Coronary artery (tissue), 2 donors: ENCODE measurements at regions not wholly inside any gene's neighbourhood (a gene's known extent, or its start where the extent isn't known, plus 50 kb on each side); places are given as distances from the start of the nearest gene placed in this dataset.

Source experiments
- DNase-seq: peaks from one replicate; pipeline ENCODE4 v3.0.0-alpha.2; 2017; ENCODE audit warnings: low spot score
- H3K27ac ChIP-seq, 2 donors: fragments of 200-600 bp; sonication (generic); one replicate each; pipeline ENCODE4 v1.5.1; 2016 to 2019
- H3K4me3 ChIP-seq: fragments of 200-600 bp; sonication (generic); 2 replicates; pipeline ENCODE4 v1.5.1; 2016; ENCODE audit warnings: mild to moderate bottlenecking, moderate library complexity
- TF ChIP-seq, protein P1 (sequence below): fragments of 200-600 bp; sonication (generic); IDR thresholded peaks from one replicate; pipeline ENCODE4 v1.5.1; 2019; ENCODE audit warnings: antibody characterized with exemption

DNA sequence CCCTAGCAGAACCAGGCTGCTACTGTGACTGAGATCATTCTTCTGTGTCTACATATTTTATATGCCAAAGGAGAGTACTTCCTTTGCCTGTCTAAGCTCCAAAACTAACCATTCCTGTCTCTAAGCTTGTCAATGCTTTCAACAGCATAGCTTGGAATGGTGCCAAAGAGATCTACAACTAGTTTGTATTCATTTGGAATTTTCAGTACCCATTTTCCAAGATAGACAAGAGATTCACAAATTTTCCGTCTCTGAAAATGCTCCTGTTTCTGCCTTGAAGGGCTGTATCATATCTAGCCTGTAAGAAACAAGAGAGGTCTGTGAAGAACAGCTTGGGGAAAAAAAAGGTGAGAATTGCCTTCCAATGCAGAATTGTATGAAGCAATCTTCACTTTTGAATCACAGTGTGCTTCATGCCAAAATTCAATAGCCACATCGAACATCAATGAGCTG is 334.4 kb upstream of the ACTBL2 start:
- no peak overlapping the region for H3K27ac ChIP-seq
- no peak for DNase-seq

DNA sequence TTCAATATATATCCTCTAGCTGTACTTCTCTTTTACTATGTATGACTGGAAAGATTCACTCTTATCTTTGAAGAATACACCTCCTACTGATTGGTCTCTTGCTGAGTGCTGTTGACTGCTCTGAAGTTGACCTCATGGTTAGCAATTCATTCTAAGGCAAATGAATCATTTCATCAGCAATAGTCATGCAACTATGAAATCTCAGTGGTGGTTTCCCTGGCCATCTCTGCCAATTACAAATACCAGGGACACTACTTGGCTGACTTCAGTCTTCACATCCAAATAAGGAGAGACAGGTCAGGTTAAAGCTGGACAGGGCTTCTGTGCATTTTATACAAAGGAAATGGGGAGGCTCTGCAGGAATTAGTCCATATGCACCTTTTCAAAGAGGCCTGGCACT is 333.5 kb upstream of the ACTBL2 start:
- no peak overlapping the region for H3K4me3 ChIP-seq
- TF ChIP-seq, protein P1, sequence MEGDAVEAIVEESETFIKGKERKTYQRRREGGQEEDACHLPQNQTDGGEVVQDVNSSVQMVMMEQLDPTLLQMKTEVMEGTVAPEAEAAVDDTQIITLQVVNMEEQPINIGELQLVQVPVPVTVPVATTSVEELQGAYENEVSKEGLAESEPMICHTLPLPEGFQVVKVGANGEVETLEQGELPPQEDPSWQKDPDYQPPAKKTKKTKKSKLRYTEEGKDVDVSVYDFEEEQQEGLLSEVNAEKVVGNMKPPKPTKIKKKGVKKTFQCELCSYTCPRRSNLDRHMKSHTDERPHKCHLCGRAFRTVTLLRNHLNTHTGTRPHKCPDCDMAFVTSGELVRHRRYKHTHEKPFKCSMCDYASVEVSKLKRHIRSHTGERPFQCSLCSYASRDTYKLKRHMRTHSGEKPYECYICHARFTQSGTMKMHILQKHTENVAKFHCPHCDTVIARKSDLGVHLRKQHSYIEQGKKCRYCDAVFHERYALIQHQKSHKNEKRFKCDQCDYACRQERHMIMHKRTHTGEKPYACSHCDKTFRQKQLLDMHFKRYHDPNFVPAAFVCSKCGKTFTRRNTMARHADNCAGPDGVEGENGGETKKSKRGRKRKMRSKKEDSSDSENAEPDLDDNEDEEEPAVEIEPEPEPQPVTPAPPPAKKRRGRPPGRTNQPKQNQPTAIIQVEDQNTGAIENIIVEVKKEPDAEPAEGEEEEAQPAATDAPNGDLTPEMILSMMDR = no peak
- DNase-seq = no peak
- H3K27ac ChIP-seq = no peak overlapping the region

More for the DNA sequence above, 334.4 kb upstream of the ACTBL2 start:
- H3K4me3 ChIP-seq = no peak overlapping the region
- TF ChIP-seq, protein P1 = no peak

DNA sequence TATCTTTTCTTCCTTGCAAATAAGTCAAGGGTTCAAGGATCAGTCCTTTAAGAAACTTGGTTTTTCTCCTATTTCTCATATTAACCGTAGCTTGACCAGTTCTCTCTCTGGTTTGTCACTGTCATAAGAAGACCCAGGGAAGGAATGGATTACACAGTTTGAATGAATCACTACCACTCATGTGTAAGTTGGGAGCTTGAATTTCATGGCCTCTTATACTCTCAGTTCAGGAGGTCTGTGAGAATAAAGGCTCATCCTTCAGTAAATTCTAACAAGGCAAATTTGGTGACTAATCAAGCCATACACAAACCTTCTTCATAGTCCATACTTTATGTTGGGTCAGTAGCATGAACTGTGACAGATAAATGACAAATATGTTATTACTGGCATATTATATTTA is 323.1 kb upstream of the ACTBL2 start:
- Histone ChIP-seq H3K27ac (no peak overlapping the region), H3K4me3 (no peak overlapping the region)
- TF ChIP-seq, protein P1 = no peak
- no peak for DNase-seq

DNA sequence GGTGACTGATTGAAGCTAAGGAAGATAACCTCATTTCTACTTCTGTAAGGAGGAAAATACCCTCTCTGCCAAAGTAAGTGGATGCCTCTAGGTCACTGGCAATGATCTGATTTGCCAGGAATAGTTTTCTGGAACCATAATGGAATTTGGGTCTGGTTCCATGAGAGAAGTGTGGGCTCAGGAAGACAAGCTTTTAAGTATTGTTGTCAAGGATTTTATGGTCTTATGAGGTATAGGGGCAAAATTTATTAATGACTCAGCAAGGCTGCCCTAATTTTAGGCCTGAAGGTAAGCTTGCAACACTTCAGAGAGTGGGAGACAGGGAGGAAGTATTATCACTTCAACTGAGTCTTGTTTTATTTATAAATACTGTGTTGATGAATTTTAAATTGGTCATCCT is 322.6 kb upstream of the ACTBL2 start:
- DNase-seq = no peak
- Histone ChIP-seq H3K4me3 (no peak overlapping the region), H3K27ac (no peak overlapping the region)
- TF ChIP-seq, protein P1 = no peak

DNA sequence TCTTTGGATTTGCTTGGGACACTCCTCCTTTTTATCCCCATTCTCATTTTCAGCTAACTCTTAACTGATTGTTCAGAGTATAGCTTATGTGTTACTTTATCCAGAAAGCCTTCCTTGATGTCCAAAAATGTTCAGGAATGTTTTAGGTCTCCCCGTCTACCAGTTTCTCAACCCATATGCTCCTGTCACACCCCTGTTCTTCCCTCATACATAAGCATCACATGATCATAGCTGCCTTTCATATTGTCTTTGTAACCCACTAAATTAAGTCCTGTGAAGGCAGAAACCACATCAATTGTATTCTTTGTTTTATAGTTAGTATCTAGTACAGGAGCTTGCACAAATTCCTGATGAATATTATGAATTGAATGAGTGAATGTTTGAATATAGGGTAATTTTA is 321.9 kb upstream of the ACTBL2 start:
- H3K27ac ChIP-seq = no peak overlapping the region

DNA sequence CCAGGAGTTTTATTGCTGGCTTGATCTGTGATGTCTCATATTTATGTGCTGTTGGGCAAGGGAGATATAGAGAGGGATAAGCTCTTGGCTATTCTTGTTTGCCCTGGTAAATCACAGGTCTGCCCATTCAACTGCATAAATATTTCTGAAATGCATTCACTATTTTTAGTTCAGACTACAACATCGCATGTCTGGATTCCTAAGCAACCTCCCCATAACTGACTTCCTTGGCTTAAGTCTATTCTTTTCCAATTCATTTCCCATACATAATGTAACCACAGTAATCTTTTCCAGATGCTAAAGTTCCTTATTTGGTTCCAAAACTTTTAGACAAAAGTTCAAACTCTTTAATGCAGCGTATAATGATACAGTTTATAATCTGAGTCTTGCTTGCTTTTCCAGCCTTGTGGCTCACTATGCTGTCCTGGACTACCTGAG is 321.4 kb upstream of the ACTBL2 start:
- Histone ChIP-seq H3K4me3 (no peak overlapping the region), H3K27ac (no peak overlapping the region)
- TF ChIP-seq, protein P1 = no peak
- DNase-seq = no peak

More for the DNA sequence above, 321.9 kb upstream of the ACTBL2 start:
- TF ChIP-seq, protein P1 = no peak
- DNase-seq = no peak
- no peak overlapping the region for H3K4me3 ChIP-seq

DNA sequence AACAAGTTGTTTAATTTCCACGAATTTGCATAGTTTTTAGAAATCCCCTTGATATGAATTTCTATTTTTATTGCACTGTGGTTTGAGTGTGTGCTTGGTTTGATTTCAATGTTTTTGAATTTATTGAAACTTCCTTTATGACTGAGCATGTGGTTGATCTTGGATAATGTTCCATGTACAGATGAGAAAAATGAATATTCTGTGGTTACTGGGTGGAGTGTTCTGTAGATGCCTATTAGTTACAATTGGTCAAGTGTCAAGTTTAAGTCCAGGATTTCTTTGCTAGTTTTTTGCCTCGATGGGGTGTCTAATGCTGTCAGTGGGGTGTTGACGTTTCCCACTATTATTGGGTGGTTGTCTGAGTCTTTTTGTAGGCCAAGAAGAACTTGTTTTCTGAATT is 319.5 kb upstream of the ACTBL2 start:
- no peak for DNase-seq
- H3K4me3 ChIP-seq = no peak overlapping the region
- TF ChIP-seq, protein P1 = no peak
- no peak overlapping the region for H3K27ac ChIP-seq
